ENCODE measurements at regions not wholly inside any gene's neighbourhood (a gene's known extent, or its start where the extent isn't known, plus 50 kb on each side); places are given as distances from the start of the nearest gene placed in this dataset.

DNA sequence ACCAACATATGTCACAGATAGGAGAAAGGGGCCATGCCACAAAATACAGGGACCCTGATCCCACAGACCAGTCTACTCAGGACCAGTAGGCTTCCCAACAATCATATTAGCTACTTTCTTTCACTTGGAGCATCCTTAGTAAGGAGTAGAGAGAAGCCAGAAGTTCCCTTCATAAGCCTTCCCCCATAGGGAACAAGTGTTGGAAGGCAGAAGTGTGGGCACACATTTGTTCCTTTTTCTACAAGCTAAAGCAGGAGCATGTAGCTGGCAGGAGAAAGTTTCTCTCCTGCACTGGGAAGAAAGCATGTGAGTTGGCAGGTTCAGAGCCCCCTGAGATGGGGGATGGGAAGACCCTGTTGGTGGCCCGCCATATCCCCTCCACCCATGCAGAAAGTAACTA is 165.4 kb downstream of the KCTD12 start:
- H3K27me3 ChIP-seq = no peaks in the 10 kb centered on the region
- no peak overlapping the region for H3K27ac ChIP-seq
- no peak overlapping the region for H3K4me3 ChIP-seq
- H3K4me1 ChIP-seq = no peaks in the 10 kb centered on the region
- intact Hi-C loops (cut with DNase I; ENCODE audit: low total_unique reads) = no loop called here
- no peak for DNase-seq
- H3K36me3 ChIP-seq = no peaks in the 10 kb centered on the region
- H3K9me3 ChIP-seq = no peaks in the 10 kb centered on the region
- TF ChIP-seq POLR2A (IDR thresholded peaks at IDR 0.05) = no peak
- TF ChIP-seq, protein P1, sequence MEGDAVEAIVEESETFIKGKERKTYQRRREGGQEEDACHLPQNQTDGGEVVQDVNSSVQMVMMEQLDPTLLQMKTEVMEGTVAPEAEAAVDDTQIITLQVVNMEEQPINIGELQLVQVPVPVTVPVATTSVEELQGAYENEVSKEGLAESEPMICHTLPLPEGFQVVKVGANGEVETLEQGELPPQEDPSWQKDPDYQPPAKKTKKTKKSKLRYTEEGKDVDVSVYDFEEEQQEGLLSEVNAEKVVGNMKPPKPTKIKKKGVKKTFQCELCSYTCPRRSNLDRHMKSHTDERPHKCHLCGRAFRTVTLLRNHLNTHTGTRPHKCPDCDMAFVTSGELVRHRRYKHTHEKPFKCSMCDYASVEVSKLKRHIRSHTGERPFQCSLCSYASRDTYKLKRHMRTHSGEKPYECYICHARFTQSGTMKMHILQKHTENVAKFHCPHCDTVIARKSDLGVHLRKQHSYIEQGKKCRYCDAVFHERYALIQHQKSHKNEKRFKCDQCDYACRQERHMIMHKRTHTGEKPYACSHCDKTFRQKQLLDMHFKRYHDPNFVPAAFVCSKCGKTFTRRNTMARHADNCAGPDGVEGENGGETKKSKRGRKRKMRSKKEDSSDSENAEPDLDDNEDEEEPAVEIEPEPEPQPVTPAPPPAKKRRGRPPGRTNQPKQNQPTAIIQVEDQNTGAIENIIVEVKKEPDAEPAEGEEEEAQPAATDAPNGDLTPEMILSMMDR (IDR thresholded peaks at IDR 0.05) = no peak

DNA sequence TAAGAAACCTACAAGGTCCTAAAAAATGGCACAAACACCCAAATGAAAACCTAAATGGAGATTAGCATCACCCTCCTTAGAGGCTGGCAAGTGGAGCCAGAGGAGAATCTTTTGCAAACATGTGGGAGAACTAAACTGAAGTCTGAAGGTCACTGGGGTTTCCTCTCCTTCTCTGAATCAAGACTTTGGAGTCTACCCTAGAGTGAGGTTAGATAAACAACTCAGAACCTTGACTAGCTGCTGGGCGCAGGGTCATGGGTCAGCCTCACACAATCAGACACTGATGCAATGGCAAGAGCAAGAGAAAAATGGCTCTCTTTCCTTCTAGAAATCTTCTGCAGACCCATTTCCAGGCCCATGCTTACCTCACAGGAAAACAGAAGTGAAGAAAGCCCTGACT is 165.8 kb downstream of the KCTD12 start:
- H3K4me1 ChIP-seq = no peaks in the 10 kb centered on the region
- intact Hi-C loops (cut with DNase I; ENCODE audit: low total_unique reads) = no loop called here

DNA sequence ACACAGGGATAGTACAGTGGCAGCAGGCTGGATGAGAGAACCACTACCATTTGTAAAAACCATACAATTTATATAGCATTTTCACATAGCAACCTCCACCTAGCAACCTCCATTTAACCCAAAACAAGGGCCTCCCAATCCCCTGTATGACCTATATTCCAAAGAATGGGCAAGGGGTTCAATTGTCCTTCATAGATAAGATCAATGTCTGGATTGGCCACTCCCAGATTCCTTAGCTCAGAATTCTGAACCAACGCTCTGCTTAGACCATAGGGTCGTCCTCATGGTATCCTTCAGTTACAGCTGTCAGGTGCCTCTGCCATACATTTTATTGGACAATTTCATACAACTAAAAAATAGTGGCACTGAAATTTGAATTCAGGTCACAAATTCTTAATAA is 166.2 kb downstream of the KCTD12 start:
- no peak overlapping the region for H3K27ac ChIP-seq
- H3K4me3 ChIP-seq = no peak overlapping the region
- H3K4me1 ChIP-seq = no peaks in the 10 kb centered on the region
- no peak for DNase-seq
- H3K27me3 ChIP-seq = no peaks in the 10 kb centered on the region
- no peaks in the 10 kb centered on the region for H3K9me3 ChIP-seq
- TF ChIP-seq POLR2A (IDR thresholded peaks at IDR 0.05) = no peak
- TF ChIP-seq, protein P1 (IDR thresholded peaks at IDR 0.05) = no peak
- intact Hi-C loops (cut with DNase I; ENCODE audit: low total_unique reads) = no loop called here
- no peaks in the 10 kb centered on the region for H3K36me3 ChIP-seq

More for the DNA sequence above, 165.8 kb downstream of the KCTD12 start:
- no peaks in the 10 kb centered on the region for H3K36me3 ChIP-seq
- H3K9me3 ChIP-seq = no peaks in the 10 kb centered on the region
- no peak overlapping the region for H3K4me3 ChIP-seq
- H3K27ac ChIP-seq = no peak overlapping the region
- DNase-seq = no peak
- H3K27me3 ChIP-seq = no peaks in the 10 kb centered on the region
- TF ChIP-seq, protein P1 (IDR thresholded peaks at IDR 0.05) = no peak
- no peak for TF ChIP-seq POLR2A (IDR thresholded peaks at IDR 0.05)

DNA sequence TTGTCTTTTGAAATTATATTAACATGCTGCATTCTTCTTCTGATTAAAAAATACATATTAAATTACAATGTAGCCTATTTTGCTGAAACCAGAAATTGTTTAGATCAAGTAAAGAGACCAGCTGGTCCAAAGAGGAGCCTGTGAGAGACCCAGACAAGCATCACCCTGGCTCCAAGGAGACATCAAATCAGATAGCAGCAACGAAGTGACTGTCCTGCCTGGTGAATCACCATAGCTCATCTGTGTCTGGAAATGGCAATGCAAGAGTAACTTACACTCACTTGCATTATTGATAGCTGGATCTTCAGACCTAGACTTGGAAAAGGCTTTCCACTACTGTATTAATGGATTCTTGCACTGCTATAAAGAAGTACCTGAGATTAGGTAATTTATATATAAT is 169.1 kb downstream of the KCTD12 start:
- no peaks in the 10 kb centered on the region for H3K9me3 ChIP-seq
- no peak for DNase-seq
- TF ChIP-seq, protein P1 (IDR thresholded peaks at IDR 0.05) = no peak
- TF ChIP-seq POLR2A (IDR thresholded peaks at IDR 0.05) = no peak
- H3K4me1 ChIP-seq = no peaks in the 10 kb centered on the region
- intact Hi-C loops (cut with DNase I; ENCODE audit: low total_unique reads) = no loop called here
- no peaks in the 10 kb centered on the region for H3K36me3 ChIP-seq
- no peak overlapping the region for H3K27ac ChIP-seq
- H3K27me3 ChIP-seq = no peaks in the 10 kb centered on the region
- no peak overlapping the region for H3K4me3 ChIP-seq

DNA sequence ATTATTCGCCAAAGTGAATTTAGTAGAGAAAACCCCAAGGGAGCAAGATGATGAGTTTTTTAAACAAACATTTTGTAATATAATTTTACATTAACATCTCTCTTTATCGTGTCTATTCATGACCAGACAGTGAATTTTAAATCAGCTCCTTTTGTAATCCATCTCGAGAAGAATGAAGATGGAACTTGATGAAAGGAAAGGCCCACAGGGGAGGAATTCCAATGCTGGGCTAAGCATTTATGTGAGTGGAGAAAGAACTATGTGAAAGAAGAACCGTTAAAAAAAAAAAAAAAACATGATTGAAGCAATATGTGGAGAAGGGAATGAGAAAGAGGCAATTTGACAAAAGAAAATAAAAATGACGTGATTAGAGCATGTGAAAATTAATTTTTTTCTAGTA is 170.6 kb downstream of the KCTD12 start:
- TF ChIP-seq, protein P1 (IDR thresholded peaks at IDR 0.05) = no peak
- TF ChIP-seq POLR2A (IDR thresholded peaks at IDR 0.05) = no peak
- Histone ChIP-seq H3K27me3 (no peaks in the 10 kb centered on the region), H3K36me3 (no peaks in the 10 kb centered on the region), H3K27ac (no peak overlapping the region), H3K4me1 (peaks cover 0 to 7% of the 10 kb centered on the region in 2 donors), H3K9me3 (no peaks in the 10 kb centered on the region), H3K4me3 (no peak overlapping the region)
- intact Hi-C loops (cut with DNase I; ENCODE audit: low total_unique reads) = no loop called here
- DNase-seq = no peak
